ENCODE measurements at regions not wholly inside any gene's neighbourhood (a gene's known extent, or its start where the extent isn't known, plus 50 kb on each side); places are given as distances from the start of the nearest gene placed in this dataset.

- DNase-seq (ENCODE audit: low read depth in 2 of 2) = no peak
Measured at GRCh38 chr2:240284503-240285259, 144.2 kb upstream of the OTOS start.

GRCh38 chr2:240285725-240286124 lies 145.3 kb upstream of the OTOS start:
- no peak for DNase-seq (ENCODE audit: low read depth in 2 of 2)

- no peak for DNase-seq (ENCODE audit: low read depth in 2 of 2)
Measured at GRCh38 chr2:240286596-240286995, 146.1 kb upstream of the OTOS start.

GRCh38 chr2:240287011-240287410 lies 146.6 kb upstream of the OTOS start:
- no peak for DNase-seq (ENCODE audit: low read depth in 2 of 2)

GRCh38 chr2:240287496-240288086 lies 147.1 kb upstream of the OTOS start:
- DNase-seq (ENCODE audit: low read depth in 2 of 2) = no peak

- no peak for DNase-seq (ENCODE audit: low read depth in 2 of 2)
Measured at GRCh38 chr2:240288087-240288521, 147.4 kb upstream of the GPC1 start.

- no peak for DNase-seq (ENCODE audit: low read depth in 2 of 2)
Measured at GRCh38 chr2:240289701-240290431, 145.6 kb upstream of the GPC1 start.

- no peak for DNase-seq (ENCODE audit: low read depth in 2 of 2)
Measured at GRCh38 chr2:240290432-240291336, 144.8 kb upstream of the GPC1 start.

GRCh38 chr2:240291337-240292034 lies 144.0 kb upstream of the GPC1 start:
- DNase-seq (ENCODE audit: low read depth in 2 of 2) = no peak

GRCh38 chr2:240292035-240292574 lies 143.4 kb upstream of the GPC1 start:
- DNase-seq (ENCODE audit: low read depth in 2 of 2) = no peak

GRCh38 chr2:240292619-240293525 lies 142.6 kb upstream of the GPC1 start:
- no peak for DNase-seq (ENCODE audit: low read depth in 2 of 2)

GRCh38 chr2:240293557-240294461 lies 141.7 kb upstream of the GPC1 start:
- no peak for DNase-seq (ENCODE audit: low read depth in 2 of 2)

GRCh38 chr2:240294514-240294913 lies 140.9 kb upstream of the GPC1 start:
- no peak for DNase-seq (ENCODE audit: low read depth in 2 of 2)

GRCh38 chr2:240295256-240296103 lies 140.0 kb upstream of the GPC1 start:
- DNase-seq (ENCODE audit: low read depth in 2 of 2) = no peak

- DNase-seq (ENCODE audit: low read depth in 2 of 2) = no peak
Measured at GRCh38 chr2:240296104-240296406, 139.4 kb upstream of the GPC1 start.

- DNase-seq (ENCODE audit: low read depth in 2 of 2) = no peak
Measured at GRCh38 chr2:240296476-240297255, 138.8 kb upstream of the GPC1 start.

Data from stimulated activated CD4-positive, alpha-beta T cell treated with anti-CD3 and anti-CD28 coated beads, Interleukin-4, amount 100 ng/mL, for 48 hours (primary cell).